ENCODE measurements at regions not wholly inside any gene's neighbourhood (a gene's known extent, or its start where the extent isn't known, plus 50 kb on each side); places are given as distances from the start of the nearest gene placed in this dataset. TPM values are rescaled to one million over a fixed set of nuclear protein-coding genes. Genes with fewer than 3 reads are reported as not detected.

DNA sequence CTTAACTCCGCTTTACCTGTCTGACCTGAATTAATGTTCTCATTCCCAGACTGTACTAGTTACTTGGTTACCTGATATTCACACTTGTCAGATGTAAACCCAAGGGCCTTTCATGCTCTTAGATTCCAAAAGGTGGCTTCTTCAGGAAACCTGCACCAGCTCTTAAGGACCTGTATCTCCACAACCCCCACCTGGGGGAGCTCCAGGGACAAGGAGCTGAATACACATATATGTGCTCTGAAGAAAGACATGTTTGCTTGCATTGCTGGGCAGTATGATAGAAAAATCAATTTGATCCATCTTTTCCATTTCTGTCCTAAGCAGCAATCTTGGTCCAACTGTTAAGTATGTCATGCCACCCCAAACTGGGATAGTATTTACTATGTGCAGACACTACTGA, 64.8 kb upstream of the POU3F2 start:
- DNase-seq (ENCODE audit: low read depth in 2 of 3, low spot score in 2 of 3): peak in 2 of 3 donors; percentile 3 to 19

- no peak for DNase-seq (ENCODE audit: low read depth in 2 of 3, low spot score in 2 of 3)
Observed at GRCh38 chr6:98775205-98775604, 59.2 kb upstream of the POU3F2 start.

DNA sequence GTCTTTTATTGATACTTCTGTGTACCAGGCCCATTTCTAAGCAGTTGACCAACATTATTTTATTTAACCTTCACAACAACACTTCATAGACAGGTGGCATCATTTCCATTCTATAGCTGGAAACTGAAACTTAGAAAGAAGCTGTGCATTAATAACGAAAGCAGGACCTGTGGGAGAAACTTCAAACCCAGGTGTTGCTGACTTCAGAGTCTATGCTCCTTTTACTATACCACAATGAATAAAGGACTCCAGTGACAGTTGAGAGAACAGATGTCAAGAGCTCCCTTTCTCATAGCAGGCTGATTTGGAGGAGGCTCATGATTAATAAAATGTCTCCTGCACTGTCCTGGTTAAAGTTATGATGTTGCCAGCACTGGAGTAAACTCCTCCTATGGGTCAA, 56.6 kb upstream of the POU3F2 start:
- DNase-seq (ENCODE audit: low read depth in 2 of 3, low spot score in 2 of 3): no peak

GRCh38 chr6:98779618-98780017, 54.8 kb upstream of the POU3F2 start:
- DNase-seq (ENCODE audit: low read depth in 2 of 3, low spot score in 2 of 3): no peak

GRCh38 chr6:98782772-98783171, 51.6 kb upstream of the POU3F2 start:
- no peak for DNase-seq (ENCODE audit: low read depth in 2 of 3, low spot score in 2 of 3)

DNA sequence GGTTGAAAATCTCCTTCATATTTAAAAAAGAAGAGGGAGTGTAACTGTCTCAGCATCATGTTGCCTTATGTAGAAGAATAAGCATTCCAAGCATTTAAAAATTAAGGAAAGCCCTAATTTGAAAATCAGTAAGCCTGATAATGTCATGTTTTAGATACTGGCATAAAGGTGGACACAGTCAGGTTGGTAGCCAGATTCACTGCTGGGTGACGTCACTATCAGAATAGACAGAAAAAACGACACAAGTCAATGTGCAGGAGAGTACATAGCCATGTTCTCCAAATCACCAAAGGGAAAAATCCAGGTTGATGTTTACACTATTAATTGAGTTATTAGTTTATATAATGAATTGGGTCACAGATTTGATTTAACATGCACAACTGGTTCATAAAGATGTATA, 50.8 kb upstream of the POU3F2 start:
- no peak for DNase-seq (ENCODE audit: low read depth in 2 of 3, low spot score in 2 of 3)

Small RNA genes in the stretch of these regions (small RNA-seq; reads per million reads assigned to genes)
- gene AL589826.1: not detected
- gene MIR2113: not detected
